CD8-positive, alpha-beta memory T cell (primary cell): ENCODE measurements at regions not wholly inside any gene's neighbourhood (a gene's known extent, or its start where the extent isn't known, plus 50 kb on each side); places are given as distances from the start of the nearest gene placed in this dataset.

Experiments used
- CTCF ChIA-PET: fragments of 350-600 bp; sonication (Branson Sonifier 250); formaldehyde crosslinking; loops from one replicate; lab custom pipeline; 2021; ENCODE audit warnings: antibody characterized with exemption; lab: Charles Lee
- POLR2A ChIA-PET: fragments of 350-600 bp; sonication (Branson Sonifier 250); formaldehyde crosslinking; loops from one replicate; lab custom pipeline; 2021; ENCODE audit warnings: antibody characterized with exemption; lab: Charles Lee
- DNase-seq, 5 donors: peaks; one replicate each; pipeline versions ENCODE4 v3.0.0 to v3.0.0-alpha.2; 2020 to 2022; ENCODE audit warnings: mixed read lengths in 1 of 5
- H3K27ac ChIP-seq: one replicate; pipeline ENCODE4 v1.7.0; 2013; ENCODE audit warnings: low read depth, mild to moderate bottlenecking, low read length, moderate library complexity
- H3K27me3 ChIP-seq: 2 replicates; pipeline ENCODE4 v1.7.0; 2013; ENCODE audit warnings: low read length, mild to moderate bottlenecking; ENCODE audit not compliant: insufficient read depth, poor library complexity, severe bottlenecking
- H3K36me3 ChIP-seq: 2 replicates; pipeline ENCODE4 v1.7.0; 2013; ENCODE audit warnings: mild to moderate bottlenecking, low read length, moderate library complexity; ENCODE audit not compliant: insufficient read depth
- H3K4me1 ChIP-seq: 2 replicates; pipeline ENCODE4 v1.7.0; 2013; ENCODE audit warnings: mild to moderate bottlenecking, low read length, moderate library complexity; ENCODE audit not compliant: insufficient read depth
- H3K4me3 ChIP-seq: 2 replicates; pipeline ENCODE4 v1.7.0; 2013; ENCODE audit warnings: mild to moderate bottlenecking, low read length
- H3K9me3 ChIP-seq: 2 replicates; pipeline ENCODE4 v1.7.0; 2013; ENCODE audit warnings: mild to moderate bottlenecking, low read length
- H3K27ac Mint-ChIP-seq, 8 donors: one replicate each; pipeline ENCODE4 v1.8.0; 2020 to 2021; ENCODE audit warnings: mixed read lengths in 8 of 8, mild to moderate bottlenecking in 6 of 8, inconsistent platforms in 3 of 8, moderate library complexity in 3 of 8
- H3K27me3 Mint-ChIP-seq, 2 donors: one replicate each; pipeline ENCODE4 v1.8.0; 2020 to 2021; ENCODE audit warnings: mixed read lengths in 2 of 2, mild to moderate bottlenecking in 1 of 2, moderate library complexity in 1 of 2
- H3K36me3 Mint-ChIP-seq, 3 donors: one replicate each; pipeline ENCODE4 v1.8.0; 2020 to 2021; ENCODE audit warnings: mixed read lengths in 3 of 3, inconsistent platforms in 1 of 3, mild to moderate bottlenecking in 1 of 3
- H3K4me1 Mint-ChIP-seq, 3 donors: one replicate each; pipeline ENCODE4 v1.8.0; 2020 to 2021; ENCODE audit warnings: mixed read lengths in 3 of 3, inconsistent platforms in 1 of 3, mild to moderate bottlenecking in 1 of 3
- H3K4me3 Mint-ChIP-seq, 7 donors: one replicate each; pipeline ENCODE4 v1.8.0; 2020 to 2021; ENCODE audit warnings: mixed read lengths in 7 of 7, mild to moderate bottlenecking in 6 of 7, moderate library complexity in 4 of 7, inconsistent platforms in 2 of 7
- H3K9me3 Mint-ChIP-seq, 5 donors: one replicate each; pipeline ENCODE4 v1.8.0; 2020 to 2022; ENCODE audit warnings: mixed read lengths in 5 of 5, mild to moderate bottlenecking in 3 of 5, moderate library complexity in 2 of 5, inconsistent platforms in 1 of 5

DNA sequence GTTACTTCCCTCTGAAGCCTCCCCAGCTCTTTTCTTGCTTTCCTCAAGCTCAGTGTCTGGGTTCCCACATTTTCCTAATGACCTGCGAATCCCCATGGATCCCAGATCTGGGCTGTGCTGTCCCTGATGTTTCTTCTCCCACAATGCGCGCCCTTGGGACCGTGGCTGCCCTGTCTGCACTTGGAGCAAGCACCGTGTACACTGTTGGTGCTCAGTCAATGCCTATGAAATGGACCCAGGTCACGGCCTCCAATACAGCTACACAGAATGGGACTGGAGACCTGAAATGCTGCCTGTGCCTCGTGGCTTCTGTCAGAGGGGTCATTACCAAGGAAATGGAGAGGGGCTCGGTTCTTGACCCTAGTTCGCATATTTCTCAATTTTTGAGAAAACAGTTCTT, 160.1 kb upstream of the SOX1 start:
- Histone ChIP-seq H3K9me3 (no peaks in the 10 kb centered on the region), H3K27me3 (no peaks in the 10 kb centered on the region), H3K4me3 (no peak overlapping the region), H3K36me3 (no peaks in the 10 kb centered on the region), H3K4me1 (no peaks in the 10 kb centered on the region), H3K27ac (no peak overlapping the region)
- H3K27ac Mint-ChIP-seq: no peak overlapping the region
- DNase-seq: no peak
- ChIA-PET CTCF (no interaction called here), POLR2A (no interaction called here)
- no peaks in the 10 kb centered on the region for H3K4me1 Mint-ChIP-seq
- no peaks in the 10 kb centered on the region for H3K36me3 Mint-ChIP-seq
- no peak overlapping the region for H3K4me3 Mint-ChIP-seq
- peaks cover 0 to 3% (median 0%) of the 10 kb centered on the region in 5 donors for H3K9me3 Mint-ChIP-seq
- peaks cover 0 to 3% of the 10 kb centered on the region in 2 donors for H3K27me3 Mint-ChIP-seq

DNA sequence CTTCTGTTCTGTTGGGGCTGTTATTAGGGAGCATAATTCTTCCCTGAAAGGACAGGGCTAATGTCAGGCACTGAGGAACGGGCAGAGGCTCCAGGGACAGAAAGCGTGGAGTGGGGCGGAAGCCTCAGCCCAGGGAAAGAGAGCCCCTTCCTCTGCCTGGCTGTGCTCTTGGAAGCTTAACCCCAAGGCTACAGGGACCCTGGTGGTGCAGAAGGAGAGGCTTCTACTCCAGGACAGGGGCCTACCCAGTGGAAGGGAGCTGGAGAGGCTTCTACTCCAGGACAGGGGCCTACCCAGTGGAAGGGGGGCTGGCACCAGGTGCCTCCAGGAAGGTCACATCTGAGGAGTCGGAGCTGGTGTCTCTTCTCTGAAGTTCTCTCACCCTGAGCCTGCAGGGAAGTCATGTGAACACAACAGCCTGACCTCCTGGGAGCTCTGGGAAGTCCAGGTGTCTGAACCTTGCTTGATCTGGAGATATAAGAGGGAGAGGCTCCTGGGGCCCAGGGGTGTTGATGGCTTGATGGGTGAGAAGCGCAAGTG, 159.5 kb upstream of the SOX1 start:
- Mint-ChIP-seq H3K27ac (no peak overlapping the region), H3K27me3 (peaks cover 0 to 3% of the 10 kb centered on the region in 2 donors), H3K9me3 (peaks cover 0 to 3% (median 0%) of the 10 kb centered on the region in 5 donors), H3K36me3 (no peaks in the 10 kb centered on the region), H3K4me1 (no peaks in the 10 kb centered on the region), H3K4me3 (no peak overlapping the region)
- no peak overlapping the region for H3K4me3 ChIP-seq
- ChIA-PET CTCF (no interaction called here), POLR2A (no interaction called here)
- H3K27ac ChIP-seq: no peak overlapping the region
- no peaks in the 10 kb centered on the region for H3K9me3 ChIP-seq
- H3K27me3 ChIP-seq: no peaks in the 10 kb centered on the region
- no peaks in the 10 kb centered on the region for H3K4me1 ChIP-seq
- H3K36me3 ChIP-seq: no peaks in the 10 kb centered on the region
- DNase-seq: no peak

DNA sequence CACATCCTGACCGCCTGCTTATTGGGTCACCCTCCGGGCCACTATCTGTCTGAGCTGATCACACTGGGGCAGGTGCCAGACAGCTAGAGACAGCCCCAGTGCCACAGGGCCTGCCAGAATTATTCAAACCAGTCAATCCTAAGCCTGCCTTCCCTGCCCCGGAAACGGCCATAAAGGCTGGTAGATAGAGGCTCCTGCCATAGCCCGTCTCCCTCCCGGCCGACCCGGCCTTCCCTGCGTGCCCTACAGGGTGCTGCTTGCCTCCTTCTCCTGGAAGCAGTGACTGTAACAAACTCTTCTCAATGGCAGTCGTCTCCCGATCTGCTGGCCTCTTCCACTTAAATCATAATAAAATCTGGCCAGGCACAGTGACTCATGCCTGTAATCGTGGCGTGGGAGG, 158.6 kb upstream of the SOX1 start:
- DNase-seq: no peak
- H3K4me3 Mint-ChIP-seq: no peak overlapping the region
- peaks cover 0 to 3% (median 0%) of the 10 kb centered on the region in 5 donors for H3K9me3 Mint-ChIP-seq
- H3K36me3 Mint-ChIP-seq: no peaks in the 10 kb centered on the region
- no peak overlapping the region for H3K27ac ChIP-seq
- no peak overlapping the region for H3K4me3 ChIP-seq
- peaks cover 0 to 3% of the 10 kb centered on the region in 2 donors for H3K27me3 Mint-ChIP-seq
- H3K36me3 ChIP-seq: no peaks in the 10 kb centered on the region
- no peak overlapping the region for H3K27ac Mint-ChIP-seq
- H3K27me3 ChIP-seq: no peaks in the 10 kb centered on the region
- no peaks in the 10 kb centered on the region for H3K4me1 Mint-ChIP-seq
- CTCF ChIA-PET: no interaction called here
- POLR2A ChIA-PET: no interaction called here
- H3K4me1 ChIP-seq: no peaks in the 10 kb centered on the region
- H3K9me3 ChIP-seq: no peaks in the 10 kb centered on the region

DNA sequence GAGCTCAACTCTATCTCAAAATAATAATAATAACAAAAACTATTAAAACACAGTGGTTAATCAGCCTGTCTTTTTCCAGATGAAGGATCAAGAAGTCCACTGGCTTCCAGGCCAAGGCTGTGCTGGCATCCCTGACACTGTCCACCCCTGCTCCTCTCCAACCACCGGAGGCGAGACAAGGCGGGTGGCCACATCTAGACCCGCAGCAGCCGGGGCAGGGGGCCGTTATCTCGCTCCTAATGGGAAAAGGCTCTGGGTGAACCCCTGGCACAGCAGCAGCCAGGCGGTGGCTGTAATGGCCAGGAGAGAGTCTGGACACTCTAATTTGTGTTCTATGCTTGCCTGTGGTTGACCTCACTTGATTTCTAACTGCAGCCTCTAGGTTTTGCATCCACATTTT, 158.0 kb upstream of the SOX1 start:
- CTCF ChIA-PET: no interaction called here
- POLR2A ChIA-PET: no interaction called here
- H3K36me3 Mint-ChIP-seq: no peaks in the 10 kb centered on the region
- no peaks in the 10 kb centered on the region for H3K4me1 ChIP-seq
- H3K27ac ChIP-seq: no peak overlapping the region
- peaks cover 0 to 3% of the 10 kb centered on the region in 2 donors for H3K27me3 Mint-ChIP-seq
- no peaks in the 10 kb centered on the region for H3K36me3 ChIP-seq
- peaks cover 0 to 3% (median 0%) of the 10 kb centered on the region in 5 donors for H3K9me3 Mint-ChIP-seq
- H3K9me3 ChIP-seq: no peaks in the 10 kb centered on the region
- no peaks in the 10 kb centered on the region for H3K4me1 Mint-ChIP-seq
- H3K4me3 Mint-ChIP-seq: no peak overlapping the region
- no peak overlapping the region for H3K27ac Mint-ChIP-seq
- H3K4me3 ChIP-seq: no peak overlapping the region
- no peaks in the 10 kb centered on the region for H3K27me3 ChIP-seq
- no peak for DNase-seq

DNA sequence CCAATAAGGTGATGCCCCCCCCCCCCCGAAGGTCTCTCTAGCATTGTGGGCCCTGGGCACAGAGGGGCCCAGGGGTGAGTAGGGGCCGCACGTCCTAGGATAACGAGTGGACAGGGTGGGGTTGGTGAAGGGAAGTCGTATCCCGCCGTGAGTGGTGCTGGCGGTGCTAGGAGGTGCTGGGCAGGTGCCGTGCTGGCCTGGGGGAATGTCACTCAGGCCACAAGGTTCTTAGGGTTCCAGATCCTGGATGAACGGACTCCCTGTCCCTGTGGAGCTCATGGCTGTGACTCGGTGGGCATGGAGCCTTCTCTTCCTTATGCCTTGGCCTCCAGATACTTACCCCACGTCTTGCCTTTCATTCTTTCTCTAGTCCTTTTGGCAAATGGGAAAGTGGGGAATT, 157.4 kb upstream of the SOX1 start:
- POLR2A ChIA-PET: no interaction called here
- Mint-ChIP-seq H3K36me3 (no peaks in the 10 kb centered on the region), H3K9me3 (peaks cover 0 to 3% (median 0%) of the 10 kb centered on the region in 5 donors), H3K27ac (no peak overlapping the region), H3K27me3 (peaks cover 0 to 3% of the 10 kb centered on the region in 2 donors), H3K4me3 (no peak overlapping the region), H3K4me1 (no peaks in the 10 kb centered on the region)
- CTCF ChIA-PET: no interaction called here
- Histone ChIP-seq H3K9me3 (no peaks in the 10 kb centered on the region), H3K4me3 (no peak overlapping the region), H3K36me3 (no peaks in the 10 kb centered on the region), H3K27me3 (no peaks in the 10 kb centered on the region), H3K4me1 (no peaks in the 10 kb centered on the region), H3K27ac (no peak overlapping the region)
- DNase-seq: no peak

DNA sequence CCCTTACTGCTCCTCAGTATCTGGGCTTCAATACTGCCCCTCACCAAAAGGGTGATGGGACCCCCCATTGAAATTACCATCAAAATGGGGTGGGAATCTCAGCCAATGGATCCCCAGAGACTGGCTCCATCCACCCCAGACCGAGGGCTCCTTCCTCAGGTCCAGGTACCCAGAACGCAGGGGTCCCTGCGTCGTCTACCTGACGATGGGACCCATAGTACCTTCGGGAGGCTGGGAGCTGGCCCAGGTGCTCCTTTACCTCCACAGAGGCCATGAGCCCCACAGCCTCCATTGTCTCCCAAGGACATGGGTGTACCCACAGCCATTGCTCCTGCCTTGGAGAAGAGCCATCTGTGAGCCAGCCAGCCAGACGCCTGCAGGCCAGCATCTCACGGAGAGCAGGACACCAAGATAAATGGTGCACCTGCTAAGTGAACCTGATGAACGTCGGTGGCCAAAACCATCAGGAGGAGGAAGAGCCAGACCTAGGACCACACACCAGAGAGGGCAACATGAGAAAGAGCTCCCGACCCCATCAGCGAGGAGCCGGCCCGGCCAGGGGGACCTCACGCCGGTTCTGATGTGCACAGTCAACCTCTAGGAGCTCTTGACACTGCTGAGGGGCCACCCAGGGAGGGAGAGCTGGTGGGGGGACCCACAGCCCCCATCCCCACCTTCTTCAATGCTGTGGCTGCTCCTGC, 156.8 kb upstream of the SOX1 start:
- no peaks in the 10 kb centered on the region for H3K36me3 ChIP-seq
- H3K9me3 Mint-ChIP-seq: peaks cover 0 to 3% (median 0%) of the 10 kb centered on the region in 5 donors
- no peaks in the 10 kb centered on the region for H3K36me3 Mint-ChIP-seq
- H3K4me3 ChIP-seq: no peak overlapping the region
- no peaks in the 10 kb centered on the region for H3K4me1 ChIP-seq
- no peak for DNase-seq
- H3K4me3 Mint-ChIP-seq: no peak overlapping the region
- ChIA-PET CTCF (no interaction called here), POLR2A (no interaction called here)
- no peaks in the 10 kb centered on the region for H3K27me3 ChIP-seq
- H3K27me3 Mint-ChIP-seq: peaks cover 0 to 3% of the 10 kb centered on the region in 2 donors
- H3K27ac ChIP-seq: no peak overlapping the region
- no peaks in the 10 kb centered on the region for H3K4me1 Mint-ChIP-seq
- no peak overlapping the region for H3K27ac Mint-ChIP-seq
- no peaks in the 10 kb centered on the region for H3K9me3 ChIP-seq

DNA sequence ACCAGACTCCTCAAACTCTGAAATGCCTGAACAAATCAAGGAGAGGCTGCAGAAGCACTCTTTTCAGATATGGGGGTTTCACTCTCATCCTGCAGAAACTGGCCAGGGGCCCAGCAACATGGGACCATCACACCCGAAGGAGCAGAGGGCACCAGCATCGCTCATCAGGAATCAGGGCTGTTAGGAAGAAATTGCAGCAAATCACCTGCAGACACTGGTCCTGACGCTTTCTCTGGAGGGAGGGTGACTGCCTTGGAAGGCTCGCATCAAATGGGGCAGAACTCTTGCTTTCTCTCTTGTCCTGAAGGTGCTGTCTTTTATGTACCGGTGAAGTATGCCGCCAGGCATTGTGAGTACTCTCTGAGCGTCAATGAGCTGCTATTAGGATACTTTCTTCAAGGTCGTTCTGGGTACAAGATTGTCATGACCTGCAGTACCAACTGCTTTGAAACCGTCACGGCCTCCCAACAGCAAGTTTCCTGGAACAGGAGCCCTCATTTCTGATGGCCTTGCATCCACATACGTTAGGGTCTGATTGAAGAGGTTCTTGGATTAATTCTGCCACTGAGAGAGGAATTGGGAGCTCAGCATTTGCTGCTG, 155.7 kb upstream of the SOX1 start:
- POLR2A ChIA-PET: no interaction called here
- no peaks in the 10 kb centered on the region for H3K36me3 Mint-ChIP-seq

DNA sequence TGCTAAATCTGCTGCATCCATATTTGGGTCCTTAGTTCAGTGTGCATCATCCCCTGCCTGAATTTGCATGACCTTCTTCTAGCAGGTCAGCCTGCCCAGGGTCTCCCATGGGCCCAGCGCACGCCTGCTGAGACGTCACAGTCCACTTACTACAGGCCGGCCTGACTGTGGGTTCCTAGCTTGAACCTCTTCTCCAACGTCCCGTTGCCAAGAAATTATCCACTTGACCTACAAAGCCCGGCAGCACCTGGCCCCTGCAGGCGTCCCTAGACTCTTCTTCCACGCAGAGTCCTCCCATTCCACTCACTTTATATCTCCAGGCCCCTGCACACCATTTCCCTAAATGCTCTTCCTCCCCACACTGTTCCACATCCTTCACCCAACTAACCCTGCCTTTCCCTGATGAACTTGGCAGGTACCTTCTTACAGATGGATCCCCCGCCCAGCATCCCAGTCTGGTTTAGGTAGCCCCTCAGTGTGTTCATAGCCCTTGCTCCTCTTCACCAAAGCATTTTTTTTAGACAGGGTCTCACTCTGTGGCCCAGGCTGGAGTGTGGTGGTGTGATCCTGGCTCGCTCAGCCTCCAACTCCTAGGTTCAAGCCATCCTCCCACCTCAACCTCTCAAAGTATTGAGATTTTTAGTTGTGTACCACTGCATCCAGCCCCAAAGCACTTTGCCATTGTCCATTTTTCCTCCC, 155.0 kb upstream of the SOX1 start:
- POLR2A ChIA-PET: no interaction called here
- no peaks in the 10 kb centered on the region for H3K36me3 Mint-ChIP-seq
- peaks cover 0 to 3% of the 10 kb centered on the region in 2 donors for H3K27me3 Mint-ChIP-seq
- Histone ChIP-seq H3K4me1 (no peaks in the 10 kb centered on the region), H3K27ac (no peak overlapping the region), H3K36me3 (no peaks in the 10 kb centered on the region), H3K9me3 (no peaks in the 10 kb centered on the region), H3K27me3 (no peaks in the 10 kb centered on the region), H3K4me3 (no peak overlapping the region)
- no peak overlapping the region for H3K4me3 Mint-ChIP-seq
- no peak for DNase-seq
- H3K4me1 Mint-ChIP-seq: no peaks in the 10 kb centered on the region
- CTCF ChIA-PET: interaction anchor here (1.7 kb wide), 1 partner anchor 10 kb away, joined by 4 read pairs; no protein-coding TSS in a partner anchor
- H3K9me3 Mint-ChIP-seq: no peaks in the 10 kb centered on the region
- H3K27ac Mint-ChIP-seq: no peak overlapping the region

More for the DNA sequence above, 155.7 kb upstream of the SOX1 start:
- H3K9me3 ChIP-seq: no peaks in the 10 kb centered on the region
- H3K4me3 ChIP-seq: no peak overlapping the region
- Mint-ChIP-seq H3K27ac (no peak overlapping the region), H3K4me1 (no peaks in the 10 kb centered on the region), H3K4me3 (no peak overlapping the region), H3K27me3 (peaks cover 0 to 3% of the 10 kb centered on the region in 2 donors), H3K9me3 (no peaks in the 10 kb centered on the region)
- H3K27me3 ChIP-seq: no peaks in the 10 kb centered on the region
- no peaks in the 10 kb centered on the region for H3K36me3 ChIP-seq
- CTCF ChIA-PET: interaction anchor here (1.7 kb wide), 1 partner anchor 10 kb away, joined by 4 read pairs; no protein-coding TSS in a partner anchor
- no peak overlapping the region for H3K27ac ChIP-seq
- no peaks in the 10 kb centered on the region for H3K4me1 ChIP-seq
- no peak for DNase-seq
